Activated CD4-positive, alpha-beta memory T cell treated with anti-CD3 and anti-CD28 coated beads for 36 hours (primary cell): ENCODE measurements at regions not wholly inside any gene's neighbourhood (a gene's known extent, or its start where the extent isn't known, plus 50 kb on each side); places are given as distances from the start of the nearest gene placed in this dataset.
"Not testable (repeated sequence)": the region's sequence is repeated elsewhere in the genome, so short reads cannot be mapped to it uniquely, and the experiment has no call there.

ENCODE experiments used
- CTCF ChIA-PET: fragments of 350-600 bp; sonication (Branson Sonifier 250); formaldehyde crosslinking; loops from one replicate; lab custom pipeline; 2021; ENCODE audit warnings: antibody characterized with exemption, inconsistent platforms; lab: Charles Lee
- POLR2A ChIA-PET: fragments of 350-600 bp; sonication (Branson Sonifier 250); formaldehyde crosslinking; loops from one replicate; lab custom pipeline; 2021; ENCODE audit warnings: antibody characterized with exemption; lab: Charles Lee
- DNase-seq: peaks from one replicate; pipeline ENCODE4 v3.0.0-alpha.2; 2020
- H3K27ac Mint-ChIP-seq: one replicate; pipeline ENCODE4 v1.8.0; 2021; ENCODE audit warnings: mixed read lengths
- H3K27me3 Mint-ChIP-seq: one replicate; pipeline ENCODE4 v1.8.0; 2021; ENCODE audit warnings: mixed read lengths
- H3K36me3 Mint-ChIP-seq: one replicate; pipeline ENCODE4 v1.8.0; 2021; ENCODE audit warnings: mixed read lengths
- H3K4me1 Mint-ChIP-seq: one replicate; pipeline ENCODE4 v1.8.0; 2021; ENCODE audit warnings: low read depth, mixed read lengths
- H3K4me3 Mint-ChIP-seq: one replicate; pipeline ENCODE4 v1.8.0; 2021; ENCODE audit warnings: mild to moderate bottlenecking, mixed read lengths
- H3K9me3 Mint-ChIP-seq: one replicate; pipeline ENCODE4 v1.8.0; 2021; ENCODE audit warnings: mixed read lengths
- intact Hi-C: fragments of 100-400 bp; cut with micrococcal nuclease; formaldehyde crosslinking; loops from one replicate; pipeline ENCODE4 v1.15.1; 2023

DNA sequence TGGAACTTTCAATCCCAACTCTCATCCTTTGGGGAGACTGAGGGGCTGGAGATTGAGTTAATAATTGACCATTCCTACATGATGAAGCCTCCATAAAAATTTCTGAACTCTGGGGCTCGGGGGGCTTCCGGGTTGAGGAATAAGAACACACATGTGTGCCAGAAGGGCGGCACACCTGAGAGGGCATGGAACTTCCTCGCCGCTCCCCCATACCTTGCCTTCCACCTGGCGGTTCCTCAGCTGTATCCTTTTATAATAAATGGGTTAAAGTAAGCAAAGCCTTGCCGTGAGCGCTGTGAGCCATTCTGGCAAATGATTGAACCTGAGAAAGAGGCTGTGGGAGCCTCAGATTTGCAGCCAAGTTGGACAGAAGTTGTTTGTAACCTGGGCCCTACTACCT lies 164.8 kb downstream of the LY86 start:
- ChIA-PET CTCF (no interaction called here), POLR2A (no interaction called here)
- no peak for DNase-seq
- H3K27ac Mint-ChIP-seq = no peak overlapping the region
- no peaks in the 10 kb centered on the region for H3K9me3 Mint-ChIP-seq
- no peaks in the 10 kb centered on the region for H3K36me3 Mint-ChIP-seq
- peaks cover 23% of the 10 kb centered on the region for H3K4me1 Mint-ChIP-seq
- no peak overlapping the region for H3K4me3 Mint-ChIP-seq
- peaks cover 4% of the 10 kb centered on the region for H3K27me3 Mint-ChIP-seq
- intact Hi-C loops = loop anchor here (5.0 kb wide), 1 partner anchor 44 kb away; no protein-coding TSS in a partner anchor

DNA sequence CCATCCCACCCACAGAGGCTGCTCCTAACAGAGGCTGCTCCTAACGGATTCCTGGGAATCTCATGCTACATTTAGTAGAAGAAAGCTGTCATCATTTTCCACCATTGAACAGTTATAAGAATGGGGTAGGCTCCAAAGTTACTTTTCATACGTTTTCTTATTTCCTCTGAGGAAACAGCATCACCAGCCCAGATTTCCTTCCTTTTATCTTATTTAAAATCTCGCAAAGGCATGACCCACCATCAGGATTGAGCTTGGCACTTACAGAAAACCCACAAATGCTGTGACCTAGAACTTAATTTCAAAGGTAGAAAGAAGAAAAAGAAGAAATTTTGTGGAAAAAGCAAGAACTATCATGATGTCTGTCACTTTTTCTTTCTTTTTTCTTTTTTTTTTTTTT lies 168.0 kb downstream of the LY86 start:
- H3K27ac Mint-ChIP-seq = no peak overlapping the region
- no peaks in the 10 kb centered on the region for H3K9me3 Mint-ChIP-seq
- DNase-seq = no peak
- CTCF ChIA-PET = interaction anchor here (0.5 kb wide), 1 partner anchor 38 kb away, joined by 3 read pairs; no protein-coding TSS in a partner anchor
- peaks cover 7% of the 10 kb centered on the region for H3K27me3 Mint-ChIP-seq
- POLR2A ChIA-PET = no interaction called here
- peaks cover 6% of the 10 kb centered on the region for H3K4me1 Mint-ChIP-seq
- H3K4me3 Mint-ChIP-seq = no peak overlapping the region
- H3K36me3 Mint-ChIP-seq = no peaks in the 10 kb centered on the region
- intact Hi-C loops = no loop called here

DNA sequence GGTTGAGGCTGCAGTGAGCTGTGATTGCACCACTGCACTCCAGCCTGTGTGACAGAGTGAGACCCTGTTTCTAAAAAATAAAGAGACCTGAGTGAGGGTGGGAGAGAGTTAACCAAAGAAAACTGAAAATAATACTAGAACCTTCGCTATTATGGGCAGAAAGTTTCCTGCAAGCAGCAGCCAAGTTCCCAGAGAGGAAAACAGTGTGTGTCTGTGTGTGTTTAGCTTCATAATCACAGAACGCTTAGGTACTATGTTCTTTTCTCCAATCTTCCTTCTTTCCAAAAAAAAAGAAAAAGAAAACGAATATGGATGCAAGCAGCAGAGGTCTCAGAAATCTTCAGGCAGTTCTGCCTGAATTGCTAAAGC lies 170.0 kb downstream of the LY86 start:
- CTCF ChIA-PET = interaction anchor here (0.7 to 2.3 kb wide), 11 partner anchors 8 to 494 kb away, joined by 3 to 9 read pairs (median 3); no protein-coding TSS in a partner anchor
- POLR2A ChIA-PET = no interaction called here
- intact Hi-C loops = no loop called here
- no peaks in the 10 kb centered on the region for H3K36me3 Mint-ChIP-seq
- H3K27ac Mint-ChIP-seq = no peak overlapping the region
- no peak overlapping the region for H3K4me3 Mint-ChIP-seq
- H3K9me3 Mint-ChIP-seq = no peaks in the 10 kb centered on the region
- no peak for DNase-seq
- H3K4me1 Mint-ChIP-seq = no peaks in the 10 kb centered on the region
- peaks cover 7% of the 10 kb centered on the region for H3K27me3 Mint-ChIP-seq

DNA sequence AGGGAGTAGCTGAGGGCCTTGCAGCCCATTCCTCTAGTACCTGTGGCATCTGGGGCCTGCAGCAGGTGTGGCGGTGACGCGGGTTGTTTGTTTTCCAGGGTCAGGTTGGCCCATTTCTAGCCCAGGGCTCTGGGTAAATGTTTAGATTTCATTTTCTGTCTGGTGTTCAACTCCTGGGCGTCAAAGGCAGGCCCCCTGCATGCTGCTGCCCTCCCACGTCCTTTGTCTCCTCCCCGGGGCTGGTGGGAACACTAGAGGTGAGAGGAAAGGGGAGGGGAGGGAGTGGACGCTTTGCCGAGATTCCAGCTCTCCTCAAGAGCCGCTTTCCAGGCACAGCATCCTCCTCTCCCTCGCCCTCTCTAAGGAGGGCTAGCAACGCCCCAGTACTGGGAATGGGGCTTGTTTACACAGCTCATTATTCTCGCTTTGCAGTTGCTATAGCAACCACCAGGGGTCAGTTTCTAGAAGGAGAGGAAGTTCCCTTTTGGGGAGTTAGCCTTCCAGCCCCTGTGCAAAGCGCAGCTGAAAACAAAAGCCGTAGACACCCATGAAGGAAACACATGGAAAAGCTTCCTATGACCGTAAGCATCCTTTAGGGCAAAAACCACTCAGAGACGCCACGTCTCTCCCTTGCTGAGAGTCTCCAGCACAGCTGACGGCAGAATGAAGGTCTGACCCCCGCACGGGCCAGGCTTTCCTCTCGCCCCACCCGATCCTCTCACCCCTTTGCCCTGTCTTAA lies 170.6 kb downstream of the LY86 start:
- intact Hi-C loops = no loop called here
- Mint-ChIP-seq H3K36me3 (no peaks in the 10 kb centered on the region), H3K27me3 (peaks cover 7% of the 10 kb centered on the region), H3K27ac (no peak overlapping the region), H3K4me3 (no peak overlapping the region), H3K9me3 (no peaks in the 10 kb centered on the region), H3K4me1 (no peaks in the 10 kb centered on the region)
- DNase-seq = no peak
- ChIA-PET POLR2A (no interaction called here), CTCF (interaction anchor here (0.6 to 2.3 kb wide), 12 partner anchors 9 to 493 kb away, joined by 3 to 9 read pairs (median 3); no protein-coding TSS in a partner anchor)

DNA sequence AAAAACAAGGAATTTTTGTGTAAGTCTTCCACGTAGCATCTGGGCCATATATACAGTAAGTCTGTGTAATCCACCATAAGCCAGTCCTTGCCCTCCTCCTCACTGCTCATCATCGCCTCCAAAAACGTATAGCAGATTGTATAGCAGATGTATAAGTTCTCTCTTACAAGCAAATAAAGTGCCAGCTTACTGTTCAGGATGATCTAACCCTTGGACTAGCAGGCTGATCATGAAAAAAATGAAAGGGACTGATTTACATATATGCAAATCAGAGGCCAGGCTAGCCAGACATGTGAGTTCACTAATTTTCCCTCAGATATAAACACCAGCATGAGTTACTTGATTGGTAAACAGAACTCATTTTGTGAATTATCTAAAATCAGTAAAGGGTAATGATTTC lies 171.5 kb downstream of the LY86 start:
- ChIA-PET CTCF (interaction anchor here (0.6 to 2.3 kb wide), 5 partner anchors 8 to 1317 kb away, joined by 3 to 9 read pairs (median 4); no protein-coding TSS in a partner anchor), POLR2A (no interaction called here)
- no peak overlapping the region for H3K27ac Mint-ChIP-seq
- no peak overlapping the region for H3K4me3 Mint-ChIP-seq
- intact Hi-C loops = no loop called here
- no peaks in the 10 kb centered on the region for H3K36me3 Mint-ChIP-seq
- no peak for DNase-seq
- peaks cover 5% of the 10 kb centered on the region for H3K27me3 Mint-ChIP-seq
- H3K4me1 Mint-ChIP-seq = no peaks in the 10 kb centered on the region
- H3K9me3 Mint-ChIP-seq = no peaks in the 10 kb centered on the region

DNA sequence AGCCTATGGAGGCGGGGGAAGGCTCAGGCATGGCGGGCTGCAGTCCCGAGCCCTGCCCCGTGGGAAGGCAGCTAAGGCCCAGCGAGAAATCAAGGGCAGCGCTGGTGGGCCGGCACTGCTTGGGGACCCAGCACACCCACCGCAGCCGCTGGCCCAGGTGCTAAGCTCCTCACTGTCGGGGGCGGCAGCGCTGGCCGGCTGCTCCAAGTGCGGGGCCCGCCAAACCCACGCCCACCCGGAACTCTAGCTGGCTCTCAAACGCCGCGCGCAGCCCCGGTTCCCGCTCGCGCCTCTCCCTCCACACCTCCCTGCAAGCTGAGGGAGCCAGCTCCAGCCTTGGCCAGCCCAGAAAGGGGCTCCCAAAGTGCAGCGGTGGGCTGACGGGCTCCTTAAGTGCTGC lies 174.0 kb downstream of the LY86 start:
- H3K4me1 Mint-ChIP-seq, H3K4me3 Mint-ChIP-seq, POLR2A ChIA-PET, intact Hi-C loops, H3K9me3 Mint-ChIP-seq, H3K36me3 Mint-ChIP-seq, H3K27me3 Mint-ChIP-seq, DNase-seq, H3K27ac Mint-ChIP-seq: not testable (repeated sequence)
- CTCF ChIA-PET = interaction anchor here (1.2 kb wide), 1 partner anchor 14 kb away, joined by 4 read pairs; no protein-coding TSS in a partner anchor

DNA sequence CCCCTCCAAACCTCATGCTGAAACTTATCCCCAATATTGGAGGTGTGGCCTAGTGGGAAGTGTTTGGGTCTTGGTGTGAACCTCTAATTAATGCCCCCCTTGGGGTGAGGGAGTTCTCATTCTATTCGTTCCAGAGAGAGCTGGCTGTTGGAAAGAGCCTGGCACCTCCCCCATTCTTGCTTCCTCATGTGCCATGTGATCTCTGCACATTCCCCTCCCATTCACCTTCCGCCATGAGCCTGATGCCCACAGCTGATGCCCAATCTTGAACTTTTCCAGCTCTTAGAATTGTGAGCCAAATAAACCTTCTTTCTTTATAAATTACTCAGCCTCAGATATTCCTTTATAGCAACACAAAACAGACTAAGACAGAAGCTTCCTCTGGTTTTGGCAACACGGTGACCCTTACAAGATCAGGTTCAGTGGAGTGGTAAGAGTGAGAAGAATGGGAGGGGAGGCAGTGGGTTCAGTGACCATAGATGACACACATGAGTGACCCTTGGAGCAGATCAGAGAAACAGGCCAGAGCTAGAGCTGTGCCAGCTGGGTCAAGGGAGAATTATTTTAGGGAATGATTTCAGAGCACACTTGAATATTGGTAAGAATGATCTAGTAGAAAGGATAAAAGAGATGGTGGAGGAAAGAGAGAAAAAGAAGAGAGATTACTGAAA lies 176.4 kb downstream of the LY86 start:
- H3K9me3 Mint-ChIP-seq = no peaks in the 10 kb centered on the region
- no peaks in the 10 kb centered on the region for H3K36me3 Mint-ChIP-seq
- no peaks in the 10 kb centered on the region for H3K4me1 Mint-ChIP-seq
- CTCF ChIA-PET = no interaction called here
- no peak for DNase-seq
- no peak overlapping the region for H3K27ac Mint-ChIP-seq
- peaks cover 2% of the 10 kb centered on the region for H3K27me3 Mint-ChIP-seq
- POLR2A ChIA-PET = no interaction called here
- no peak overlapping the region for H3K4me3 Mint-ChIP-seq
- intact Hi-C loops = no loop called here

DNA sequence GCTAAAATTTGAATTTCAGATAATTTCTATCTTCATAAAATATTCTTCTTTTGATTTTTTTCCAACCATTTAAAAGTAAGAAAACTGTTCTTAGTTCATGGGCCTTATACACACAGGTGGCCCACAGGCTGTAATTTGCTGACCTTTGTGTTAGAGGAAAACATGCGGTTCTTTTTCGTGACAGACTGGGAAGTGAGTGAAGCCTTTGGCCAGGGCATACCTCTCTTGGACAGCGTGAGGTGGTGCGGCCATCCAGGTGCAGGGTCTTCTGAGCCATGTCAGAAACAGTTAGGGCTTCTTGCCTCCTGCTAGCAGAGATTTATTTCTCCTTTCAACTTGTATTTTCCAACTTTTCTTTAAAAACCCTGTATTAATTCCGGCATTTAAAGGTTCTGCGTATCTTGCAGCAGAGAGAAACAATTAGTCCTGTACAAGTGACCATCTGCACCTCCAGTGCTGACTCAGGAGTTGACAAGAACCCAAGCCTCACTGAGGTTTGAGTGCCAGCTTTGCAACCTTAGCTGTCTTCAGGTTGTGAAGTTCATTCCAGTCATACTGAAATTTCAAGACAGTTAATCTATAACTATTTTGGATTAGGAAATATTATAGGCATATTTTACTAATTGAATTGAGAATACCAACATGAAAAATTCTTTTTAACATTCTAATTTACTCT lies 177.8 kb downstream of the LY86 start:
- Mint-ChIP-seq H3K36me3 (no peaks in the 10 kb centered on the region), H3K9me3 (no peaks in the 10 kb centered on the region), H3K4me3 (no peak overlapping the region), H3K27ac (no peak overlapping the region), H3K4me1 (no peaks in the 10 kb centered on the region), H3K27me3 (peaks cover 2% of the 10 kb centered on the region)
- DNase-seq = no peak
- ChIA-PET CTCF (no interaction called here), POLR2A (no interaction called here)
- intact Hi-C loops = no loop called here

DNA sequence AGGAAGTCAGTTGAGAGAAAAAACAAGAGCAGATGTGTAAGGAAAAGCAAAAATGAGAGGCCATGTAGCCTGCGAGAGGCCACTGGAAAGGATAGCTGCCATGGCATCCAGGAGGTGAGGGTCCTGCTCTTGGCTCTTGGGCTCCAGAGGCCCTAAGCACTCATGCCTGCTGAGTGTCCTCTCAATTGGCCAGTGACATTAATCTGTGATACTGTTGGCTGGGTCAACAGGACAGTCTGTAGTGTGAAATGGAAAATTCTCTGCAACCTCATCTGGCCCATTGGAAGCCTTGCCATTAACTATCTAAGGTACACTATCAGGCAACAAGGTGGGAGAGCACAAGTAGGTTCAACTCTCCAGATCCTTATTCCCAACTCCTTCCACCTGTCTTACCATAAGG lies 180.9 kb downstream of the LY86 start:
- ChIA-PET CTCF (no interaction called here), POLR2A (no interaction called here)
- no peaks in the 10 kb centered on the region for H3K36me3 Mint-ChIP-seq
- no peaks in the 10 kb centered on the region for H3K4me1 Mint-ChIP-seq
- intact Hi-C loops = no loop called here
- no peak overlapping the region for H3K4me3 Mint-ChIP-seq
- peaks cover 7% of the 10 kb centered on the region for H3K27me3 Mint-ChIP-seq
- no peak for DNase-seq
- no peaks in the 10 kb centered on the region for H3K9me3 Mint-ChIP-seq
- H3K27ac Mint-ChIP-seq = no peak overlapping the region

DNA sequence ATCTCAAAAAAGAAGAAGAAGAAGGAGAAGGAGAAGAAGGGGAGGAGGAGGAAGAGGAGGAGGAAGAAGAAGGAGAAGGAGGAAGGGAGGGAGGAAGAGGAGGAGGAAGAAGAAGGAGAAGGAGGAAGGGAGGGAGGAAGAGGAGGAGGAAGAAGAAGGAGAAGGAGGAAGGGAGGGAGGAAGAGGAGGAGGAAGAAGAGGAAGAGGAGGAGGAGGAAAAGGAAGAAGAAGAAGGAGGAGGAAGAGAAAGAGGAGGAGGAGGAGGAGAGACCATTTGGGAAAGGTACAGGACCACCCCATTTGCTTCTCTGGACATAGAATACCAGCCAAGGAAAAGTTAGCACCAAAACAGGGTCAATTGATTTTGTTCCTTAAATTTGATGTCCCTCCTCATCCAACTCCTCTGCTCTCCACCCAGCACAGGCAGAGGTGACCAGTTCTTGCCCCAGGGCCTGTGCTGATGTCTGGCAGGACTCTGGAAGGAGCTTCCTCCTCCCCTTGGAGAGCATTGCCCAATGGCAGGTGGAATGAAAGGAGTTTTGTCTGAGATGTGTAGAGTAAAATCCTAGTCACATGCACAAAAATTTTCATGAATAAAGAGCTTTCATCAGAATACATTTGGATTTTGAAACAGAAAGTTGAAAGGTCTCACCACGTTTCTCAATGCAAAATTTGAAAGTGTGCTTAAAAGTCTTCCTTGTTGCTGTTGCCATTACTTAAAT lies 182.9 kb downstream of the LY86 start:
- H3K4me1 Mint-ChIP-seq = no peaks in the 10 kb centered on the region
- intact Hi-C loops = no loop called here
- ChIA-PET POLR2A (no interaction called here), CTCF (no interaction called here)
- peaks cover 12% of the 10 kb centered on the region for H3K27me3 Mint-ChIP-seq
- no peaks in the 10 kb centered on the region for H3K9me3 Mint-ChIP-seq
- H3K36me3 Mint-ChIP-seq = no peaks in the 10 kb centered on the region
- H3K27ac Mint-ChIP-seq = no peak overlapping the region
- no peak for DNase-seq
- H3K4me3 Mint-ChIP-seq = no peak overlapping the region

DNA sequence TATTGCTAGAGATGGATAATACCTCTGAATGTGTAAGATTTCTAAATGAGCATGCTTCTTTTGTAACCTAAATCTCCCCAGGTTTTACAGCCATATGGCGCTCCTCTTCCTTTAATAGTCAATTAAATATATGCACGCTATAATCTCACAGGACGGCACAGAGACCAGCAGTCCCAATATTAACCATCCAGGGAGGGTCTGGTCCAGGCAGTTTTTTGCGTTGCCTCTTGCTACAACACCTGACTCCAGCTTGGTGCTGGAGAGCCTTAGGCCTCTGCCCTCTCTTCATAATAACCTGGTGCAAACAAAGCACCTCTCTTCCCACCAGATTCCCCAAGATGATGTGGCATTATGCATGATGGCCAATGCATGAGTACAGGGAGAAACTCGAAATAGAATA lies 183.4 kb downstream of the LY86 start:
- CTCF ChIA-PET = no interaction called here
- no peak for DNase-seq
- intact Hi-C loops = no loop called here
- POLR2A ChIA-PET = no interaction called here
- Mint-ChIP-seq H3K4me1 (no peaks in the 10 kb centered on the region), H3K36me3 (no peaks in the 10 kb centered on the region), H3K9me3 (no peaks in the 10 kb centered on the region), H3K27ac (no peak overlapping the region), H3K4me3 (no peak overlapping the region), H3K27me3 (peaks cover 15% of the 10 kb centered on the region)

DNA sequence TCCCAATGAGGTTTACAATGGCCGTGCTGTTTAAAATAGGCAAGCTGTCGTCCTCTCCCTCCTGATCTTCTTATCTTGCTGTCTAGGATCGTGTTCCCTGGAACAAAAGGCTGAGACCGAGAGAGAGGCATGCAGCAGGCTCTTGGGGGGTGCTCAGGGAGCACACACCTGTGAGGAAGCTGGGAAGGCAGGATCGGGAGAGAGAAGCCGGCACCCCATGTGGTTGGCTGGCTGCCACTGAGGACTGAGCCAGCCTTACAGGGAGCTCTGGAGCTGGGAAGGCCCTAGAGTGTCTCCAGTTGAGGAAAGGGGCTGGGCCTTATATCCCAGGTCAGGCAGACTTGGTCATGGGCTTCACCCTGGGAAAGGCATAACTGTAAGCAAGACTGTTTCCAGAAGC lies 184.2 kb downstream of the LY86 start:
- CTCF ChIA-PET = no interaction called here
- Mint-ChIP-seq H3K4me3 (no peak overlapping the region), H3K4me1 (no peaks in the 10 kb centered on the region), H3K36me3 (no peaks in the 10 kb centered on the region), H3K27ac (no peak overlapping the region), H3K9me3 (no peaks in the 10 kb centered on the region), H3K27me3 (peaks cover 15% of the 10 kb centered on the region)
- intact Hi-C loops = no loop called here
- no peak for DNase-seq
- POLR2A ChIA-PET = no interaction called here
